Natural killer cell (primary cell): ENCODE measurements at regions not wholly inside any gene's neighbourhood (a gene's known extent, or its start where the extent isn't known, plus 50 kb on each side); places are given as distances from the start of the nearest gene placed in this dataset.

Experiments used
- ATAC-seq, 3 donors: fragments of 150-1000 bp in 2 of 3; fragments of 200-7000 bp in 1 of 3; cut with Tn5 transposase; 1 replicate in 1 of 3; 2 replicates in 2 of 3; pipeline ENCODE4 v1.10.0; 2021; ENCODE audit warnings: mild to moderate bottlenecking in 2 of 3, moderate library complexity in 2 of 3
- DNase-seq, 2 donors: peaks; one replicate each; pipeline versions ENCODE4 v3.0.0 to v3.0.0-alpha.2; 2013 to 2021; ENCODE audit warnings: mixed read lengths in 1 of 2
- H3K27ac ChIP-seq: one replicate; pipeline ENCODE4 v1.5.1; 2013; ENCODE audit warnings: mild to moderate bottlenecking, low read length
- H3K27me3 ChIP-seq: one replicate; pipeline ENCODE4 v1.6.1; 2013; ENCODE audit warnings: low read length; ENCODE audit not compliant: control insufficient read depth, insufficient read depth
- H3K36me3 ChIP-seq: one replicate; pipeline ENCODE4 v1.6.1; 2013; ENCODE audit warnings: low read length; ENCODE audit not compliant: control insufficient read depth, insufficient read depth
- H3K4me1 ChIP-seq: one replicate; pipeline ENCODE4 v1.6.1; 2013; ENCODE audit warnings: low read length; ENCODE audit not compliant: control insufficient read depth, insufficient read depth
- H3K4me3 ChIP-seq: one replicate; pipeline ENCODE4 v1.5.1; 2013; ENCODE audit warnings: low read length
- H3K9me3 ChIP-seq: one replicate; pipeline ENCODE4 v1.6.1; 2013; ENCODE audit warnings: low read length; ENCODE audit not compliant: control insufficient read depth, insufficient read depth
- H3K27ac Mint-ChIP-seq, 2 donors: one replicate each; pipeline ENCODE4 v1.8.0; 2022; ENCODE audit warnings: mild to moderate bottlenecking in 2 of 2, mixed read lengths in 2 of 2, moderate library complexity in 1 of 2
- H3K27me3 Mint-ChIP-seq, 2 donors: one replicate each; pipeline ENCODE4 v1.8.0; 2022; ENCODE audit warnings: low read depth in 2 of 2, mixed read lengths in 2 of 2
- H3K36me3 Mint-ChIP-seq: one replicate; pipeline ENCODE4 v1.8.0; 2022; ENCODE audit warnings: mixed read lengths
- H3K4me1 Mint-ChIP-seq, 2 donors: one replicate each; pipeline ENCODE4 v1.8.0; 2022; ENCODE audit warnings: mixed read lengths in 2 of 2
- H3K4me3 Mint-ChIP-seq: one replicate; pipeline ENCODE4 v1.8.0; 2022; ENCODE audit warnings: mild to moderate bottlenecking, moderate library complexity, mixed read lengths
- H3K9me3 Mint-ChIP-seq, 2 donors: one replicate each; pipeline ENCODE4 v1.8.0; 2022; ENCODE audit warnings: mixed read lengths in 2 of 2
- CTCF ChIP-seq: fragments of 200-600 bp; IDR thresholded peaks from one replicate; pipeline ENCODE4 v1.8.0; 2022; ENCODE audit warnings: antibody characterized with exemption
- WGBS: methylation state at CpG from one replicate; pipeline ENCODE4 v1.1.7; 2013; ENCODE audit warnings: missing lambda C conversion rate; ENCODE audit not compliant: insufficient coverage; 5-methylcytosine and 5-hydroxymethylcytosine counted together
- intact Hi-C: fragments of 100-400 bp; cut with micrococcal nuclease; formaldehyde crosslinking; loops from one replicate; pipeline ENCODE4 v1.14.2; 2022

GRCh38 chr19:30631033-30631370 is 258.8 kb downstream of the ZNF536 start:
- H3K27ac ChIP-seq: no peak overlapping the region
- no peaks in the 10 kb centered on the region for H3K27me3 Mint-ChIP-seq
- H3K4me1 Mint-ChIP-seq: no peaks in the 10 kb centered on the region
- no peaks in the 10 kb centered on the region for H3K4me1 ChIP-seq
- no peaks in the 10 kb centered on the region for H3K9me3 ChIP-seq
- intact Hi-C loops: no loop called here
- DNase-seq: no peak
- 90% methylated on average over 12 of the region's 12 CpGs for WGBS
- TF ChIP-seq CTCF: no peak
- no peaks in the 10 kb centered on the region for H3K27me3 ChIP-seq
- no peak for ATAC-seq
- no peak overlapping the region for H3K27ac Mint-ChIP-seq
- H3K36me3 Mint-ChIP-seq: no peaks in the 10 kb centered on the region
- no peak overlapping the region for H3K4me3 ChIP-seq
- H3K36me3 ChIP-seq: no peaks in the 10 kb centered on the region
- H3K4me3 Mint-ChIP-seq: no peak overlapping the region
- no peaks in the 10 kb centered on the region for H3K9me3 Mint-ChIP-seq

- Histone ChIP-seq H3K4me3 (no peak overlapping the region), H3K9me3 (no peaks in the 10 kb centered on the region), H3K27me3 (no peaks in the 10 kb centered on the region), H3K27ac (no peak overlapping the region), H3K36me3 (no peaks in the 10 kb centered on the region), H3K4me1 (no peaks in the 10 kb centered on the region)
- Mint-ChIP-seq H3K4me1 (no peaks in the 10 kb centered on the region), H3K27ac (no peak overlapping the region), H3K27me3 (no peaks in the 10 kb centered on the region), H3K9me3 (no peaks in the 10 kb centered on the region), H3K4me3 (no peak overlapping the region), H3K36me3 (no peaks in the 10 kb centered on the region)
- no peak for ATAC-seq
- 72% methylated on average over 12 of the region's 14 CpGs for WGBS
- no peak for DNase-seq
- TF ChIP-seq CTCF: no peak
- intact Hi-C loops: no loop called here
These were observed 258.3 kb downstream of the ZNF536 start for GRCh38 chr19:30630289-30631032.

GRCh38 chr19:30629086-30629485 is 256.9 kb downstream of the ZNF536 start:
- H3K27me3 Mint-ChIP-seq: no peaks in the 10 kb centered on the region
- no peaks in the 10 kb centered on the region for H3K4me1 Mint-ChIP-seq
- H3K4me3 ChIP-seq: no peak overlapping the region
- WGBS: 94% methylated on average over 5 of the region's 5 CpGs
- no peak for TF ChIP-seq CTCF
- intact Hi-C loops: no loop called here
- no peaks in the 10 kb centered on the region for H3K36me3 ChIP-seq
- H3K27ac ChIP-seq: no peak overlapping the region
- no peak overlapping the region for H3K4me3 Mint-ChIP-seq
- H3K27me3 ChIP-seq: no peaks in the 10 kb centered on the region
- no peaks in the 10 kb centered on the region for H3K4me1 ChIP-seq
- no peak overlapping the region for H3K27ac Mint-ChIP-seq
- H3K36me3 Mint-ChIP-seq: no peaks in the 10 kb centered on the region
- ATAC-seq (no peak), DNase-seq (no peak)
- H3K9me3 ChIP-seq: no peaks in the 10 kb centered on the region
- H3K9me3 Mint-ChIP-seq: no peaks in the 10 kb centered on the region

GRCh38 chr19:30626626-30626966 is 254.4 kb downstream of the ZNF536 start:
- no peaks in the 10 kb centered on the region for H3K4me1 ChIP-seq
- intact Hi-C loops: no loop called here
- Mint-ChIP-seq H3K27me3 (no peaks in the 10 kb centered on the region), H3K27ac (no peak overlapping the region), H3K4me3 (no peak overlapping the region), H3K9me3 (peaks cover 0 to 2% of the 10 kb centered on the region in 2 donors), H3K36me3 (no peaks in the 10 kb centered on the region), H3K4me1 (no peaks in the 10 kb centered on the region)
- H3K9me3 ChIP-seq: peaks cover 5% of the 10 kb centered on the region
- H3K27ac ChIP-seq: no peak overlapping the region
- H3K4me3 ChIP-seq: no peak overlapping the region
- 90% methylated on average over 19 of the region's 19 CpGs for WGBS
- H3K36me3 ChIP-seq: no peaks in the 10 kb centered on the region
- DNase-seq: no peak
- no peak for ATAC-seq
- H3K27me3 ChIP-seq: no peaks in the 10 kb centered on the region
- TF ChIP-seq CTCF: no peak
